GM19035 (cell line): ENCODE measurements at regions not wholly inside any gene's neighbourhood (a gene's known extent, or its start where the extent isn't known, plus 50 kb on each side); places are given as distances from the start of the nearest gene placed in this dataset.

Source experiments
- ATAC-seq: cut with Tn5 transposase; IDR thresholded peaks from one replicate; pipeline ENCODE4 v1.9.1; 2021; ENCODE audit not compliant: unreplicated experiment

- ATAC-seq, result no peak
Measured at GRCh38 chr9:27747450-27747849, 174.2 kb upstream of the C9orf72 start.

GRCh38 chr9:27749838-27750237 lies 176.6 kb upstream of the C9orf72 start:
- ATAC-seq, result no peak

DNA sequence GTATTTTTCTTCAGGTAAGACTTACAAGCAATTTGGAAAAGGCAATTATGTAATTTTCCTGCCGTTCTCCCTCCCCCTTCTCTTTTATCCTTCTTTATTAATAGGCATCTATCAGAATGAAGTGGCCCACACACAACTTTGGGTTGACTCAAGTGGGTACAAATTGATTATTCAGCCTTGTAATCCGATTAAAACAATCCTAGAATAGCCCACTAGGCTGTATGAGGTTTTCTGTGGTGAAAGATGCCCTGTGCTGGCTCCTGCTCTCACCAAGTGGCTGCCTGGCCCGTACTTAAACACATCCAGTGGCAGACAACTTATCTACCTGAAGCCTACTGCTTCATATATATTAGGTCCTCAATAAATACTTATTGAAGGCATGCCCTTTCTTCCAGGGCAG lies 177.3 kb upstream of the C9orf72 start:
- no peak for ATAC-seq

DNA sequence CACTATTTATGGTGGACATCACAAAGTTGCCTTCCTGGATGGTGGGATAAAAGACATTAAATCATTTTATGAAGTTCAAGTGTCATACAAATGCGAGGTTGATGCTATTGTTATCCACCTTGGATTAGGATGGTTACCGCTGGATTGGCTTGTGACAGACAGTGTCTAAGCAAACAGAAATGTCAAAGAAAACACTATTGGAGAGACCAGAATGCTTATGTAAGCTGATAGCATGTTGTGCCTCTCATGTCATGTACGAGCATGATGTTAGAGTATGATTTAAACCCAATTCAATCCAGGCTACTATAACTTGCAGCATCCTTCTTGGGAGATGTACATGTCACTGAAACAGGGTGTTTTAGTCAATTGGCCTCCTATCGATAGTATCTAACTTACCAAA lies 178.8 kb upstream of the C9orf72 start:
- no peak for ATAC-seq

DNA sequence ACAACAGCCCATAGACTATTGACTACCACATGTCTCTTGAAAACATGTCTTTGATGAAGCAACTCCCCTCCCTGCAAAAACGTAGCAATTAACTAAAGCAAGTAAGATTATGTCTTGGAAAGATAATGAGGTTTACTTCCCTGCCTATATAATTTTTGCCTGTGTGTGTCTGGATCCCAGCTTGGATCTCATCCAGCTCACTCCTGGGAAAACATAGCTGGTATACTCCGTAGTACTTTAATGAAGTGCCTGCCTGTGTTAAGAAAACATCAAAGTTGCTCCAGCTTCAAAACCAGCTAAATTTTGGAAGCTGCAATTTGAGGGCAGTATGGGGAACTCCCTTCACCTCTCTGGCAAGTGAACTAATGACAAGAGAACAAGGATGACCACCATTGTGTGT lies 182.6 kb upstream of the C9orf72 start:
- ATAC-seq, result no peak

- no peak for ATAC-seq
Measured at GRCh38 chr9:27756418-27756817, 183.1 kb upstream of the C9orf72 start.

DNA sequence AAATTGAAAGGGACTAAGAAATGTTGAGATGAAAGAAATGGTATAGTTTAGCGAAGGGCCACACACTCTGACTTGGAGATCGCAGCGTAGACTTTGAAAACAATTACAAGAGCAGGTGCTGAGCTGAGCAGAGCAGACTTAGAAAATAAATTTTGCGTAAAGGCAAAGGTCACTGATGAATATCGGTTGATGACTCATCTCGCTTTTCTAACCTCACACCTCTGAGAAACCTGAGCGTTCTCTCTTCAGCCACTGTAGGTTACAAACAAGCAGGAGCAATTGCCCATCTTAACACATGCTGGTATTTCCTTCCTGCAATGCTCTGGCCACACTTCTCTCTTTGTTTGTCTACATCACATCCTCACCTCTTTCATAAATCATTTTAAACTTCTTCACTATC lies 190.6 kb upstream of the C9orf72 start:
- no peak for ATAC-seq

- no peak for ATAC-seq
Measured at GRCh38 chr9:27765266-27766072, 192.2 kb upstream of the C9orf72 start.

DNA sequence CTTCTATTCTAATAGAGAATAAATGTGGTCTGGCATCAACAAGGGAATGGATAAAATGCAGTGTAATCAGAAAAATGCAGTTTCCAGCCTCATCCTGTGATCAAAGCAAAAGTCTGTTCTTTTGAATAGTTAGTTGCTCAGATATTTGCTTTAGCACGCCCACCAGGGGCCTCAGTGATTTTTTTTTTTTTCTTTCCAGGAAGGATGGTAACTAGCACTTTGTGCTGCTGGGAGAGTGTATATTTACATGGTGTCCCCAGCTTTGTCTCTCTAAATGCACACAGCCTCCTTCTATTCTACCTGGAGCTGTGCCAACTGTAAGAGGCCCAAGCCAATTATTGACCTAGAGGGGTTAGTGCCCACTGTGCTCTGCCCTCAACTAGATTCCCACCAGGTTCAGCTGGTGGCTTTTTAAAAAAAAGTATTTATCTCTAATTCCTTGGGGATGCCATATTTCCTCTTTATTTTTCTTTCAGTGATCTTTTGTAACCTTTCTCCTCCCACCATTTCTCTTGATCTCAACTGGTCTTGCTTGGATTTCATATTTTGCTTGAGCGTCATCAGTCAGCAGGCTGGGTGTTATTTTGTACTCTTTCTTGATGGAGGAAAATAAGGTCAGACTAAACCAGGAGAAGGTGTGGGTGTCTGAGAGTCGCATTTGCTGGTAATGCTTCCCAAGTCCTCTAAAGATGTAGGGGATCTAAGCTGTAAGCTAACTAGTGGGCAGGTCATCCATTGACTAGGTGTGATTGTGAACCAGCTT lies 193.0 kb upstream of the C9orf72 start:
- ATAC-seq, result no peak

DNA sequence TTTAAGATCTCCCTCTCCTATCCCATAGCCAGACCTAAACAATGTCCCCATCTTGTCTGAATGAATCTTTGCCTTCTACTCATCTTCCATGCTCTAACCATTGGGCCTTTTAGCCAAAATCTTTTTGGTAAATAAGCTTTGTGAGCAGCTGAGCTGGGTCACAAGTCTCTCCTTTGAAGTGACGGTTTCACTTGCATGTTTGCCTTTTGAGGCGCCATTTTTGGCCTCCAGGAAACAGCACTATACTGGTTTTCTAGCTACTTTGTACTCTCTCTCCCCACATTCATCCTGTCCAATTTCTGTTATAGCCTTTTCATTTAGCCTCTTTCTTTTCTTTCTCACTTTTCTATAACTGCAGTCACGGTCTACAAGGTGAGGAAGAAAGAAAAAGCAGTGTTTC lies 195.5 kb upstream of the C9orf72 start:
- no peak for ATAC-seq

GRCh38 chr9:27770541-27770940 lies 197.3 kb upstream of the C9orf72 start:
- ATAC-seq, result no peak

DNA sequence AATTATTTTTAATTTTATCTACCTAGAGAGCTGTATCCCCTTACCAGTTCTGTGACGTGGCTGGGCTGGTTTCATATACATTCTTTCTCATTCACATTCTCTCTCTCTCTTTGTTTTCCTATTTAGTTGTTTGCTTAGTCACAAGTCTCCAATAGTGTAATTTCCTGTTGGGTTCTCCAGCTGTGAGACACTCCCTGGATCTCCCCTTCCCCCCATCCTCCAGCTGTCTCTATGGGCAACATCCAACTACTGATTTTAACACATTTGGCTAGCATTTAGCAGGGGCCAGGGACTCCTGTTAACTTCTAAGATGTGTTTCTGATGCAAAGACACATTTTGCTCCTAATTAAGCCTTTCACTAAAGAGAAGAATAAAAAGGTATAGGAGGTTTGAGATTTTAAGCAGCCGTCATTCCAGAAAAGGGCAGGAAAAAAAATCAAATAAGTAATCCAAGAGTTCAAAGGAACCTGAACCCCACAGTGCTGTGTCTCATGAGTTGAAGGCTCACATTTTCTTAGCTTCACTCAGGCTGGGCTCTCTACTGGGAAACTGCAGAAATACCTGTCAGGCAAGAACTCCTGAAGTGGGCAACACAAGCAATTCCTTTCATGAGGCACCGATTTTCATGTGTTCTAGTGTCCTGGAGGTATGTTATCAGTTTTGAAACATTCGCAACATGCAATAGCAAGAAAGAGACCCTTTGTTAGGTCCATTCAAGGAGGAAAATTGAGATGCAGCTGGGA lies 198.7 kb upstream of the C9orf72 start:
- no peak for ATAC-seq

DNA sequence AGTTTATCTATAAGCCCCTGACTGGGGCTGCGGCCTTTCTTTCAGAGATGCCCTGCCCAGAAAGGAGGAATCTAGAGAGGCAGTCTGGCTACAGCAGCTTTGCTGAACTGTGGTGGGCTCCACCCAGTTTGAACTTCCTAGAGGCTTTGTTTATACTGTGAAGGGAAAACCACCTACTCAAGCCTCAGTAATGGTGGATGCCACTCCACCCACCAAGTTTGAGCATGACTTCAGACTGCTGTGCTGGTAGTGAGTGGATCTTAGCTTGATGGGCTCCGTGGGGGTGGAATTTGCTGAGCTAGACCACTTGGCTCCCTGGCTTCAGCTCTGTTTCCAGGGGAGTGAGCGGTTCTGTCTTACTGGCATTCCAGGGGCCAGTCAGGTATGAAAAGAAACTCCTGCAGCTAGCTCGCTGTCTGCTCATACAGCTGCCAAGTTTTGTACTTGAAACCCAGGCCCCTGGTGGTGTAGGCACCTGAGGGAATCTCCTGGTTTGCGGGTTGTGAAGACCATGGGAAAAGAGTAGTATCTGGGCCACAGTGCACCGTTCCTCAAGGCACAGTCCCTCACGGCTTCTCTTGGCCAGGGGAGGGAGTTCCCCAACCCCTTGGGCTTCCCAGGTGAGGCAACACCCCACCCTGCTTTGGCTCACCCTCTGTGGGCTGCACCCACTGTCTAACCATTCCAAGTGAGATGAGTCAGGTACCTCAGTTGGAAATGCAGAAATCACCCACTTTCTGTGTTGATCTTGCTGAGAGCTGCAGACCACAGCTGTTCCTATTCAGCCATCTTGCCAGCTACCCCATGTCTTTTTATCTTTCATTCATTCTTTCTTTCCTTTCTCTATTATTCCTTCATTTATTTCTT lies 211.8 kb upstream of the C9orf72 start:
- no peak for ATAC-seq

DNA sequence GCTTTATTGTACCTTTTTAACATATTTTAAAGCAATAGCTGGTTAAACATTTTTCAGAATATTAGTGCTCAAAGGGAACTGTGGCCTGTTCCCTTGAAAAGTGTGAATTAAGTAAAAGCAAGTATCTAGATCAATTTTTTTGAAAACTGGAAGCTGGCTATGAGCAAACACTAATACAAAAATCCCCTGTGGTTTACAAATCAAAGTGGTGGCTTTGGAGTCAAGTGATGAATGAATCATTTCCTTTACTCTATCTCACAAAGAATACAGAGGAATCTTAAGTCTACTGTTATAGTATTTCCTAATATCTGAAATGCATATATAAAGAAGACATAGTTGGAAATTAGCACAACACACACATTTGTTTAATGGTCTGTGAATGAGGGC lies 212.4 kb upstream of the C9orf72 start:
- no peak for ATAC-seq

GRCh38 chr9:27787891-27788290 lies 214.6 kb upstream of the C9orf72 start:
- no peak for ATAC-seq

- ATAC-seq, result no peak
Measured at GRCh38 chr9:27791311-27791710, 218.0 kb upstream of the C9orf72 start.

- ATAC-seq, result no peak
Measured at GRCh38 chr9:27792971-27793689, 219.8 kb upstream of the C9orf72 start.

DNA sequence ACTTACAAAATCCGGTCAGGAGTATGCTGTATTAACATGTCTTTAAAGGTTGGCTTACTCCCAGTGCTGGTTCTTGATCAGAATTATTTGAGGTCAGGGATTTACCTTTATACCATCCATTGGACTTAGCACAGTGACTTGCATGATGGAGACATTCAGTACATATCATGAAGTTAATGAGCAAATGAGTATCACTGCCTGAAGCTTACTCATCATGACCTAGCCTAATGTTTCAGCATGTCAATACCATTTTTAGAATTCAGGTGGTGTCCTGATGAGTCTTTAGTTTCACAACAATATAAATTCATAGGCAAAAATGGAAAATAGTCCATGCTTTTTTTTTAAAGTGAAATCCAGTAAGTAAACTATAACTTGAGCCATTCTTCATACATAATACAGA lies 226.0 kb upstream of the C9orf72 start:
- no peak for ATAC-seq

- ATAC-seq, result no peak
Measured at GRCh38 chr9:27800159-27800558, 226.9 kb upstream of the C9orf72 start.

- no peak for ATAC-seq
Measured at GRCh38 chr9:27800692-27801370, 227.6 kb upstream of the C9orf72 start.
